ENCODE measurements at regions not wholly inside any gene's neighbourhood (a gene's known extent, or its start where the extent isn't known, plus 50 kb on each side); places are given as distances from the start of the nearest gene placed in this dataset.
A peak's percentile ranks its signal among the peaks of the same experiment; 100 is the strongest.
"Not testable (repeated sequence)": the region's sequence is repeated elsewhere in the genome, so short reads cannot be mapped to it uniquely, and the experiment has no call there.

GRCh38 chr4:112060212-112060611, 85.0 kb upstream of the FAM241A start:
- DNase-seq = no peak

- no peak for DNase-seq
These were observed 83.9 kb upstream of the FAM241A start for GRCh38 chr4:112061207-112061817.

- DNase-seq = no peak
These were observed 82.0 kb upstream of the FAM241A start for GRCh38 chr4:112063260-112063659.

- DNase-seq = no peak
These were observed 76.1 kb upstream of the FAM241A start for GRCh38 chr4:112069110-112069509.

- no peak for DNase-seq
These were observed 72.1 kb upstream of the FAM241A start for GRCh38 chr4:112073181-112073580.

GRCh38 chr4:112075129-112075753, 70.0 kb upstream of the FAM241A start:
- peak in 1 of 2 donors; percentile 9 for DNase-seq

GRCh38 chr4:112075906-112076305, 69.3 kb upstream of the FAM241A start:
- peak in 1 of 2 donors; percentile 18 for DNase-seq

GRCh38 chr4:112076919-112077608, 68.2 kb upstream of the FAM241A start:
- DNase-seq = no peak

- DNase-seq = no peak
These were observed 67.5 kb upstream of the FAM241A start for GRCh38 chr4:112077743-112078142.

GRCh38 chr4:112082954-112083586, 62.2 kb upstream of the FAM241A start:
- DNase-seq = no peak

GRCh38 chr4:112083587-112084347, 61.5 kb upstream of the FAM241A start:
- no peak for DNase-seq

- DNase-seq = no peak
These were observed 59.9 kb upstream of the FAM241A start for GRCh38 chr4:112085156-112086035.

- DNase-seq = no peak
These were observed 59.2 kb upstream of the FAM241A start for GRCh38 chr4:112086036-112086434.

- not testable (repeated sequence) for DNase-seq
These were observed 58.6 kb upstream of the FAM241A start for GRCh38 chr4:112086661-112087060.

- not testable (repeated sequence) for DNase-seq
These were observed 52.9 kb upstream of the FAM241A start for GRCh38 chr4:112092330-112092729.

- DNase-seq = no peak
These were observed 51.5 kb upstream of the FAM241A start for GRCh38 chr4:112093636-112094202.

GRCh38 chr4:112094330-112094729, 50.9 kb upstream of the FAM241A start:
- no peak for DNase-seq

Measured in hippocampal formation (tissue), 2 donors.